ENCODE measurements at regions not wholly inside any gene's neighbourhood (a gene's known extent, or its start where the extent isn't known, plus 50 kb on each side); places are given as distances from the start of the nearest gene placed in this dataset.

GRCh38 chr3:116808725-116809124, 99.1 kb downstream of the TUSC7 start:
- TF ChIP-seq CTCF (IDR thresholded peaks at IDR 0.05) (no peak), POLR2A (IDR thresholded peaks at IDR 0.05) (no peak), EP300 (IDR thresholded peaks at IDR 0.05) (no peak)
